PC-9 (cell line): ENCODE measurements at regions not wholly inside any gene's neighbourhood (a gene's known extent, or its start where the extent isn't known, plus 50 kb on each side); places are given as distances from the start of the nearest gene placed in this dataset.

ENCODE experiments used
- CTCF ChIP-seq: fragments of 200-600 bp; sonication (generic); conservative IDR thresholded peaks from 2 replicates; pipeline ENCODE4 v1.6.1; 2017; ENCODE audit warnings: mixed run types, antibody characterized with exemption, mild to moderate bottlenecking, moderate library complexity
- EZH2 ChIP-seq: fragments of 200-600 bp; sonication (generic); IDR thresholded peaks from 2 replicates; pipeline ENCODE4 v1.8.0; 2017; ENCODE audit warnings: antibody characterized with exemption, low read depth

- TF ChIP-seq CTCF (no peak), EZH2 (no peak)
These were observed 146.8 kb upstream of the B3GAT2 start for GRCh38 chr6:71103641-71104040.
